Right lobe of liver (tissue), 4 donors: ENCODE measurements at regions not wholly inside any gene's neighbourhood (a gene's known extent, or its start where the extent isn't known, plus 50 kb on each side); places are given as distances from the start of the nearest gene placed in this dataset.

Experiments used
- POLR2A ChIP-seq: fragments of 450-650 bp; IDR thresholded peaks from one replicate; pipeline ENCODE4 v1.6.1; 2017; ENCODE audit warnings: antibody characterized with exemption, mild to moderate bottlenecking
- TF ChIP-seq, protein P1 (sequence below), 4 donors: fragments of 200-600 bp in 3 of 4; fragments of 450-650 bp in 1 of 4; IDR thresholded peaks; one replicate each; pipeline versions ENCODE4 v1.5.1 to v1.8.0; 2016 to 2022; ENCODE audit warnings: antibody characterized with exemption in 4 of 4, mild to moderate bottlenecking in 2 of 4
- donor health status: DM: no; HTN: no; CAD: no.
- donor health status: DM: no; HTN: no; CAD: no.
- donor health status: DM: no; HTN: yes; CAD: no.

GRCh38 chr17:16877099-16877498 is 94.8 kb downstream of the TNFRSF13B start:
- TF ChIP-seq, protein P1, sequence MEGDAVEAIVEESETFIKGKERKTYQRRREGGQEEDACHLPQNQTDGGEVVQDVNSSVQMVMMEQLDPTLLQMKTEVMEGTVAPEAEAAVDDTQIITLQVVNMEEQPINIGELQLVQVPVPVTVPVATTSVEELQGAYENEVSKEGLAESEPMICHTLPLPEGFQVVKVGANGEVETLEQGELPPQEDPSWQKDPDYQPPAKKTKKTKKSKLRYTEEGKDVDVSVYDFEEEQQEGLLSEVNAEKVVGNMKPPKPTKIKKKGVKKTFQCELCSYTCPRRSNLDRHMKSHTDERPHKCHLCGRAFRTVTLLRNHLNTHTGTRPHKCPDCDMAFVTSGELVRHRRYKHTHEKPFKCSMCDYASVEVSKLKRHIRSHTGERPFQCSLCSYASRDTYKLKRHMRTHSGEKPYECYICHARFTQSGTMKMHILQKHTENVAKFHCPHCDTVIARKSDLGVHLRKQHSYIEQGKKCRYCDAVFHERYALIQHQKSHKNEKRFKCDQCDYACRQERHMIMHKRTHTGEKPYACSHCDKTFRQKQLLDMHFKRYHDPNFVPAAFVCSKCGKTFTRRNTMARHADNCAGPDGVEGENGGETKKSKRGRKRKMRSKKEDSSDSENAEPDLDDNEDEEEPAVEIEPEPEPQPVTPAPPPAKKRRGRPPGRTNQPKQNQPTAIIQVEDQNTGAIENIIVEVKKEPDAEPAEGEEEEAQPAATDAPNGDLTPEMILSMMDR (IDR thresholded peaks at IDR 0.05): no peak
- no peak for TF ChIP-seq POLR2A
